ENCODE measurements at regions not wholly inside any gene's neighbourhood (a gene's known extent, or its start where the extent isn't known, plus 50 kb on each side); places are given as distances from the start of the nearest gene placed in this dataset.

- Histone ChIP-seq H2AFZ (ENCODE audit: low read length) (no peak overlapping the region), H3K4me2 (ENCODE audit: low read depth, low read length) (no peak overlapping the region), H3K79me2 (ENCODE audit: insufficient read depth, low read length) (no peaks in the 10 kb centered on the region), H3K36me3 (replicated peaks in 1 of 2; ENCODE audit: control insufficient read depth in 1 of 2, insufficient read depth in 2 of 2, low read length in 2 of 2) (no peaks in the 10 kb centered on the region), H3K4me3 (replicated peaks in 1 of 3; ENCODE audit: insufficient read depth in 1 of 3, low read depth in 2 of 3, low read length in 3 of 3) (no peak overlapping the region), H3K9ac (ENCODE audit: insufficient read depth, low read depth, low read length) (no peak overlapping the region), H4K20me1 (ENCODE audit: insufficient read depth, low read length) (no peaks in the 10 kb centered on the region), H3K27ac (ENCODE audit: extremely low read length, insufficient read depth, low read length) (no peak overlapping the region), H3K27me3 (ENCODE audit: control insufficient read depth in 1 of 2, insufficient read depth in 2 of 2, low read length in 2 of 2) (no peaks in the 10 kb centered on the region), H3K9me3 (ENCODE audit: low read length) (no peaks in the 10 kb centered on the region), H3K4me1 (ENCODE audit: insufficient read depth, low read length) (no peaks in the 10 kb centered on the region)
- CTCF ChIA-PET (ENCODE audit: low intra/inter-chr PET ratio, low total read pairs) = no interaction called here
- POLR2A ChIA-PET = no interaction called here
- in situ Hi-C loops (cut with HindIII; ENCODE audit: extremely low pct_ligation_motif_present, low pct_unique_long_range_greater_than_20kb) = no loop called here
- BruUV-seq (replicated peaks) = no TSS peak
- ATAC-seq (no peak), FAIRE-seq (no peak), DNase-seq (ENCODE audit: low spot score) (no peak)
- no peak for TF ChIP-seq MTERF4 (CRISPR knock-in tag; IDR thresholded peaks at IDR 0.05)
- TF ChIP-seq ZNF709 (CRISPR knock-in tag; IDR thresholded peaks at IDR 0.05) = no peak
- no peak for TF ChIP-seq RARG (CRISPR knock-in tag; IDR thresholded peaks at IDR 0.05; ENCODE audit: low read depth)
- no peak for TF ChIP-seq POGZ (CRISPR knock-in tag; IDR thresholded peaks at IDR 0.05)
- TF ChIP-seq ZFP91 (CRISPR knock-in tag; IDR thresholded peaks at IDR 0.05; ENCODE audit: borderline replicate concordance) = no peak
- no peak for TF ChIP-seq MYNN (CRISPR knock-in tag; IDR thresholded peaks at IDR 0.05; ENCODE audit: low read depth)
- no peak for TF ChIP-seq TEAD3 (CRISPR knock-in tag; optimal IDR thresholded peaks at IDR 0.05; ENCODE audit: borderline replicate concordance)
- intact Hi-C loops (cut with micrococcal nuclease; ENCODE audit: unreplicated experiment) = no loop called here
These were observed 601.5 kb upstream of the NRSN1 start for GRCh38 chr6:23524548-23524947.

- Histone ChIP-seq H3K4me2 (ENCODE audit: low read depth, low read length) (no peak overlapping the region), H2AFZ (ENCODE audit: low read length) (no peak overlapping the region), H3K4me1 (ENCODE audit: insufficient read depth, low read length) (no peaks in the 10 kb centered on the region), H3K27ac (ENCODE audit: extremely low read length, insufficient read depth, low read length) (no peak overlapping the region), H3K9me3 (ENCODE audit: low read length) (no peaks in the 10 kb centered on the region), H3K27me3 (ENCODE audit: control insufficient read depth in 1 of 2, insufficient read depth in 2 of 2, low read length in 2 of 2) (no peaks in the 10 kb centered on the region), H3K79me2 (ENCODE audit: insufficient read depth, low read length) (no peaks in the 10 kb centered on the region), H3K36me3 (replicated peaks in 1 of 2; ENCODE audit: control insufficient read depth in 1 of 2, insufficient read depth in 2 of 2, low read length in 2 of 2) (no peaks in the 10 kb centered on the region), H3K9ac (ENCODE audit: insufficient read depth, low read depth, low read length) (no peak overlapping the region), H3K4me3 (replicated peaks in 1 of 3; ENCODE audit: insufficient read depth in 1 of 3, low read depth in 2 of 3, low read length in 3 of 3) (no peak overlapping the region), H4K20me1 (ENCODE audit: insufficient read depth, low read length) (no peaks in the 10 kb centered on the region)
- 21% methylated on average over 5 of the region's 5 CpGs for WGBS (ENCODE audit: low lambda C conversion rate)
- intact Hi-C loops (cut with micrococcal nuclease; ENCODE audit: unreplicated experiment) (no loop called here), in situ Hi-C loops (cut with HindIII; ENCODE audit: extremely low pct_ligation_motif_present, low pct_unique_long_range_greater_than_20kb) (no loop called here)
- ChIA-PET CTCF (ENCODE audit: low intra/inter-chr PET ratio, low total read pairs) (no interaction called here), POLR2A (no interaction called here)
- no peak for DNase-seq (ENCODE audit: low spot score)
- ATAC-seq = no peak
- no peak for FAIRE-seq
- no TSS peak for BruUV-seq (replicated peaks)
- no peak for TF ChIP-seq CREM (IDR thresholded peaks at IDR 0.05)
- no peak for TF ChIP-seq CREM (CRISPR knock-in tag; IDR thresholded peaks at IDR 0.05)
- TF ChIP-seq ZNF318 (CRISPR knock-in tag; IDR thresholded peaks at IDR 0.05) = no peak
These were observed 599.5 kb upstream of the NRSN1 start for GRCh38 chr6:23526526-23526925.

All from HepG2 (cell line).